WI38 (cell line): ENCODE measurements at regions not wholly inside any gene's neighbourhood (a gene's known extent, or its start where the extent isn't known, plus 50 kb on each side); places are given as distances from the start of the nearest gene placed in this dataset.

Experiments
- H3K4me3 ChIP-seq: 2 replicates; pipeline ENCODE4 v1.5.1; 2011; ENCODE audit warnings: low read depth, mild to moderate bottlenecking, control low read depth, low read length
- TF ChIP-seq, protein P1 (sequence below): IDR thresholded peaks from 2 replicates; pipeline ENCODE4 v1.5.1; 2012; ENCODE audit warnings: low read depth, mild to moderate bottlenecking, control low read depth, low read length

DNA sequence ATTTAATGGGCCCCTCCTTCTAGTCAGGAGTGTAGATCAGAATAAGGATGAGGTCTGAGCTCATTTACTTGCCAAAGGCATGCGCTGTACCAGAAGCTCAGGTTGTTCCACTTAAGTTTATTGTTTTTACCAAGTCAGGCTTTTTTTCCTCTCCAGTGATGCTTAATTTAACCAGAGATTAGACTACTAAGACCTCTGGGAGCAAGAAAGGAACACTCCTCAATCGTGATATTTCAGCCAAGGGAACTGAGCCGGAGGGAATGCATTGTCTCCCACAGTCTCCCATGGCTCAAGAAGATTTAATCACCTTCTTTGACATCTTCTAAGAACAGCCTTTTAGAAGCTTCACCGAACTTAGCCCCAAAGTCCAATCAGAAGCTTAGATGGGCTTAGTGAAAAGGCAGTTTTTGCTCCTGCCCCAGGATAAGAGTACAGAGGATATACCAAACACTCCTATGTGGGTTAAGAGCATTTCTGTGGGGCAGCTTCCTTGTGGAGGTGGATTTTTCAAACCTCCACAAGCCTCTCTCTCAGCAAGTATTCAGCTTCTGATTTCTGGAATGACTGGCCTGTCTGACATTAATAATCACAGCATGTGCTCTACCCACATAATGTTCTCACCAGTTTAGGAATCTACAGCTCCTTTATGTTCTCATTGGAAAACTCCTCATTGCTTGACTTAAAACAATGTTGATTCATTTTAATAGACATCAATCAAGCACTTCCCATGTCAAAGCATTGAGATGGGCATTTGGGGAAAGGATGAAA lies 322.7 kb downstream of the SUCLA2 start:
- no peak overlapping the region for H3K4me3 ChIP-seq
- TF ChIP-seq, protein P1, sequence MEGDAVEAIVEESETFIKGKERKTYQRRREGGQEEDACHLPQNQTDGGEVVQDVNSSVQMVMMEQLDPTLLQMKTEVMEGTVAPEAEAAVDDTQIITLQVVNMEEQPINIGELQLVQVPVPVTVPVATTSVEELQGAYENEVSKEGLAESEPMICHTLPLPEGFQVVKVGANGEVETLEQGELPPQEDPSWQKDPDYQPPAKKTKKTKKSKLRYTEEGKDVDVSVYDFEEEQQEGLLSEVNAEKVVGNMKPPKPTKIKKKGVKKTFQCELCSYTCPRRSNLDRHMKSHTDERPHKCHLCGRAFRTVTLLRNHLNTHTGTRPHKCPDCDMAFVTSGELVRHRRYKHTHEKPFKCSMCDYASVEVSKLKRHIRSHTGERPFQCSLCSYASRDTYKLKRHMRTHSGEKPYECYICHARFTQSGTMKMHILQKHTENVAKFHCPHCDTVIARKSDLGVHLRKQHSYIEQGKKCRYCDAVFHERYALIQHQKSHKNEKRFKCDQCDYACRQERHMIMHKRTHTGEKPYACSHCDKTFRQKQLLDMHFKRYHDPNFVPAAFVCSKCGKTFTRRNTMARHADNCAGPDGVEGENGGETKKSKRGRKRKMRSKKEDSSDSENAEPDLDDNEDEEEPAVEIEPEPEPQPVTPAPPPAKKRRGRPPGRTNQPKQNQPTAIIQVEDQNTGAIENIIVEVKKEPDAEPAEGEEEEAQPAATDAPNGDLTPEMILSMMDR, result no peak

DNA sequence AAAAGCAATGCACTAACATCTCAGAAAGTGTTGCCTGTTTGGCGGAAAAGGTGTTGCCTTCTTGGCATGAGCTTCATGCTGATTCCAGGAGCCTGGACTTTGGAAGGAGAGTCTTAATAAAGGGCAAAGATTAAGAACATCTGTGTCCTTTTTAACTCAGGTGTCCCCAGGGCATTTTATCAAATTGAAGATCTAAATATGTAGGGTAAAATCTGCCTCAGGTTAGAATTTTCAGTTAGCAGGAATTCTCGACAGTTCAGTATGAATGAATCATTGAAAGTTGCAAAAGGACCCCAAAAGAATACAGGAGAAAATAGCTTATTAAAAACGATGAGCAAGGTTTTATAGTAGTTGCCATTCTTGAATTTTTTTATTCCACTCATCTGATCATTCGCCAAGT lies 325.2 kb downstream of the SUCLA2 start:
- TF ChIP-seq, protein P1, result no peak
- H3K4me3 ChIP-seq, result no peak overlapping the region

DNA sequence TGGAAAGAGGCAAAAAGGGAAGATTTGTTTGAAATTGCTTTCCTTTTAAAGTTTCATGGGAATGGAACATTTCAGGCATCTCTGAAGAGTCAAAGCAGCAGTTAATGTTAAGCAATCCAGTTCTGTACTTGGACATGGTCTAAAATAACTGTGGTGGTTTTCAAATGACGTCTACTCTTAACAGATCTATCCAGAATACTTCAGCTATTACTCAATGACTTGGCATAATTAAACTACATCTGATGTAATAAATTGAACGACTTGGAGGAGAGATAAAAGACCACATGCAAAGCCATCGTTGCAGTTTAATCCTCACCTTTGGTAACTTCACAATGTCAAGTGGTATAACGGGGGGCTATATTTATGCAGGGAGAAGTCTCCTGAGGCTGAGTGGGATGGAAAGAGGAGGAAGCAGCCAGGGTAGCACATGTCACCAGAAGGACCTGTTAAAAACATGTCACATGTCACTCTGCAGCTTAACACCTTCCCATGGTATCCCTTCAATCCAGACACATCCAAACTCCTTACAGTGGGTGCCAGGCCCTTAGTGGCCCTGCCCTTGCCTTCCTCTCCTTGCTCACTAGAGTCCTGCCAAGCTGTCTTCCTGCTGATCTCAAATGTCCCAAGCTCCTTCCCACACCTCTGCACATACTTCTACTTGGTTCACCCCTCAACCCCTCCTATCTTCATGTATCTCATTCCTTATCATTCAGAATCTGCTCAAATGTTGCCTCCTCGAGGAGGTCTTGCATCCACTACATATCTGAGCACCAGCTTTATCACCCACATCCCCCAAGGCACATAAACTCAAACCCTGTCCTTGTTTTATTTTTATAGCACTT lies 327.8 kb downstream of the SUCLA2 start:
- no peak overlapping the region for H3K4me3 ChIP-seq
- TF ChIP-seq, protein P1, result no peak

DNA sequence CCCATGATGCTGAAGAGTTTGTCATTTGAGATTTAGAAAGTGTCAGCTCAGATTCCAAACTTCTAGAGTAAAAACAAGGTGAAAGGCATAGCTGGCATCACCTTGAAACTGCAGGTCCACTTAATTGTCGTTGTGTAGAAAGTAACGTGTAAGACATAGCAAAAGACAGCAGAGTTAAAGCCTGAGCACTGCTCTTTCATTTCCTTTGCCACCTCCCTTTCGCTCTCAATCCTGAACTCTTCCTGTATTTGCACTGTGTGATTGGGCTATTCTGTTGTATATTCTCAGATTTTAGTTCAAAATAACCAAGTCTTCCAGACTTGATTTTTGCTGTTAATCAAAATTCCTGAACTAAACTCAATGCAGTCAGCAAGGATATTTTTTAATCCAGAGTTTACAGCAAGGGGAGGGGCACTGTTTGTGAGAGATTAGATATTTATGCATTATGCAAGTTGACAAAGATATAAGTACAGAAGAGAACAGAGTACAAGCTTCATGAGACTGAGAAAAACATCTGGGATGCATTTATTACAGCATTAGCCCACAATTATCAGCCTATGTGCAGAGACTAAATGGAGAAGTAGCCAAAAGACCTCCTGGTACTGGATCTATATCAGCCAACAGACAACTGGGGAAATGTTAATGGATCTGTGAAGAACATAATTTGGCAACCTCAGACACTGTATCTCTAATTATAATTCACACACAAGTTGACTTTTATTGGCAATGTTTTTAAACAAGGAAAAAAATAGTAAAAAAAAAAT lies 328.6 kb downstream of the SUCLA2 start:
- TF ChIP-seq, protein P1, result no peak

DNA sequence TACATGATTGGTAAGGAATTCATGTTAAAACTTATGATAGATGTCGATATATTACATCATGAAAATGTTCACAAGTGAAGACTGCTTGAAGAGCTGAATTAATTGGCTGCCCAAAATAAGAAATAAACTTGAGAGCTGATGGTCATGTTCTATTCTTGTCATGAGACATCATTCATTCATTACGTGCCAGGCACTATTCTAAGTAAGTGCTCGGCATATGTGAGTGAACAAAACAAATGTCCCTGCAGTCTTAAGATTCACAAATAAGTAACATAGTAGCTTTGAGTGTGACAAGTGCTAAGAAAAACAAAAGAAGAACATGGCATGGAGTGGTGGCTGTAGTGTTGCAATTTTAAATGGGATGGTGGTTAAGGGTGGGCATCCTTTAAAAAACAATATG lies 329.3 kb downstream of the SUCLA2 start:
- no peak overlapping the region for H3K4me3 ChIP-seq
- TF ChIP-seq, protein P1, result no peak

More for the DNA sequence above, 328.6 kb downstream of the SUCLA2 start:
- no peak overlapping the region for H3K4me3 ChIP-seq

DNA sequence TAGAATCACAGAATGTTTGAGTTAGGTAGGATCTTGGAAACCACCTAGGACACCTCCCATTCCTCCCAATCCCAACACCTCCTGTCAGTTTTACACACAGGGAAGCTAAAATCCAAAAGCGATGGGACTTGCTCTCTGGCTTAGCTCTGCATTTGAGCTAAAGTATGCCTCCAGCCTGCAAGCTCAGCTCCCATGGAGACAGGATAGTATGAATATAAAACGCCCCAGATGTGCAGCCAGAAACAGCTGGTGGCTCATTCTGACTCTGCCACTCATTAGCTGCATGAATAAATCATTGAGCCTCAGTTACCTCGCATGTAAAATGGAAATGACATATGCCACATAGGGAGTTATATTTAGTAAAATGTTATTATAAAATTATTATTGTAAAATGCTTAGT lies 336.0 kb downstream of the SUCLA2 start:
- TF ChIP-seq, protein P1, result no peak
- no peak overlapping the region for H3K4me3 ChIP-seq
